Endothelial cell of hepatic sinusoid (primary cell): ENCODE measurements at regions not wholly inside any gene's neighbourhood (a gene's known extent, or its start where the extent isn't known, plus 50 kb on each side); places are given as distances from the start of the nearest gene placed in this dataset.

ENCODE experiments used
- in situ Hi-C: cut with HindIII; loops from 2 replicates; pipeline ENCODE4 v1.10.0; 2017; ENCODE audit warnings: low sequenced_read_pairs

DNA sequence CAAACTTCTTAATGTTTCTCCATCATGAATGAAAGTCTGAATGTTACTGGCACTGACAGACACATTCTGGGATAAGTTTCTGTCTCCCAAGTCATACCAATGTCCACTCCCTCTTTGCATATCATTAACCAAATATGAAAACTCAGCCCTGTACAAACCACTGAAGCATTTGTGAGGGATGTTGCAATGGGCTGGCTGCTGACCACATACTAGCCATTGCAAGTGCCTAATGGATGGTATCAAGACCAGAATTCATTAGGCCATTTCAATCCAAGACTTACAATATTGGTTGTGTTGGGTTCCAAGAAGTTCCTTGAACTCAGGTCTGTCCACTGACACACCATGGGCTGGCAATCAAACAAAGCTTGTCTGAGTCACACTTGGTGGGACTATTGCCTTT lies 73.8 kb downstream of the CBLN2 start:
- in situ Hi-C loops: no loop called here

DNA sequence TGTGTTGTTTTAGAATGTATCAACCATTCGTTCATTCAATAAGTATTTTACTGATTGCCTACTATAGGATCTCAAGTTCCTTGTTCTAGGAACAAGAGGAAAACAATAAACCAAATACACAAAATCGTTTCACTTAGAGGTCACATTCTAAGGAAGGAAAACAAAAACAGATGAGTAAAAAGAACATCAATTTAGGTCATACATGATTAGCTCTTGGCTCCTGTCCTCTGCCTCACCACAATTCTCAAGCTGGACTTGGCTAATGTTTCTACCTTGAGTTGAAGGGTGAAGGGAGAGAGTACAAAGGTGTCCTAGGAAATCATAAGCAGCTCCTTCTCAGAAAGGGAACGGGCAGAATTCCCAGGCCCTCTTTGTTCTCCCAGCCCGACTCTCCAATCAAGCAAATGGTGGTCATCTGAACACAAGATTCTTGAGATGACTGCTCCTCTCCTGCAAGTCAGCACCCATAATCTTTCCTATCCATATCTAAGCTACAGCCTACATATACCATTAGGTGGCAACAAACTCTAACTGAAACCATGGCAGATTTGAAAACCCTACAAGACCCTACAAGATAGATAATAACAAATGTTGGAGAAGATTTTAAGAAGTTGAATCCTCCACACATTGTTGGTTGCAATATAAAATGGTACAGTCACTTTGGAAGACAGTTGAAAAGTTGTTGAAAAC lies 76.0 kb downstream of the CBLN2 start:
- in situ Hi-C loops: no loop called here

DNA sequence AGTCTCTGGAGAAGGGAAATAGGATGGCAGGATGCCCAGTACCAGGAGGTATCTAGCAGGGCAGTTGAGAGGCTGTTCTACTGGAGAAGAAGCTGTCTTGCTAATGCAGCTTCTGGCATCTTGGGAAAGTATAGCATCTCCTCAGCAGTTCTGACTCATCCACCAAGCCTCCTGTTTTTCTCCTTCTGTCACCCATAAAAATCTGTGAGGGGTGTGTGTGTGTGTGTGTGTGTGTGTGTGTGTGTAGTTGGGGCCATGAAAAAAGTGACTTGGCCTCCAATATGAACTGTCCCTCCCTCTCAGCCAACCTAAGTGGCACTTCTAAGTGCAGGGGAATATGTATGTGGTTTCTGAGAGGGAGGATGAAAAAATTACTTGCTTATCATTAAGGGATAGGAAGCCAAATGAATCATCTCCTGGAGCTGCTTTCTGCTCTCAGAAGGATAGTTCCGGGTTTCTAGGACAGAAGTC lies 83.9 kb downstream of the CBLN2 start:
- in situ Hi-C loops: no loop called here

DNA sequence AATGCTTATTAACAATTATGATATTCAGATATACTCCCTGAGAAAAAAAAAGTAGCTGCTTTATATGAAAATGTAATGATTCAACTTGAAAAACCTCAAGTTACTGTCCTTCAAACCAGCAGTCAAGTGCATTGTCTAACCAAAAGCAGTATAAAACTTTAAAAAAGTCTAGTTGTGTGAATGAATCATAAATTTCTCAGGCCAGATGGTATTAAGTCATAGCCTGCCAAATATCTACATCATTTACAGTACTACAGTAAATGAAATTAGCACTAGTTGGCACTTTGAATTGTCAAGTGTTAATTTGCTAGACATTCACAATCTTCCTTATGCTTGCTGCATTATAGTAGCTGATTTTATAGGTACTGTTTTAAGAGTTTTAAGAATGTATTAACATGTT lies 85.9 kb downstream of the CBLN2 start:
- in situ Hi-C loops: no loop called here

DNA sequence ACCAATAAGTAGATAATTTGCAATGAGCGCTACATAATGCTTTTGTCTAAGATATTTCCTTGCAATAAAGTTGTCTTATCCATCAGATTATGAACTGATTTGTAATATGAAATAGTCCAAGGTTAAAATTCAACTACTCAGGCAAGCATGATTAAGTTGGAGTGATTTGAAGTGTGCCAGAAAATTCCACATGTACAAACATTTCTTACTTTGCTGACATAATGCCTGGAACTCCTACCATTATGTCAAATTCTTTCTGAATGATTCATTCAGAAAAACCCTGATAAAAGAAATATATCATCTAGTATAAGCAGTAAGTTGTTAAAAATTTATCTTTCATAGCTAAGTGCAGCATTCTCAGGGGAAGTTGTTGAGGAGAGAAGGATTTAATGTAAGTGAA lies 87.3 kb downstream of the CBLN2 start:
- in situ Hi-C loops: no loop called here

DNA sequence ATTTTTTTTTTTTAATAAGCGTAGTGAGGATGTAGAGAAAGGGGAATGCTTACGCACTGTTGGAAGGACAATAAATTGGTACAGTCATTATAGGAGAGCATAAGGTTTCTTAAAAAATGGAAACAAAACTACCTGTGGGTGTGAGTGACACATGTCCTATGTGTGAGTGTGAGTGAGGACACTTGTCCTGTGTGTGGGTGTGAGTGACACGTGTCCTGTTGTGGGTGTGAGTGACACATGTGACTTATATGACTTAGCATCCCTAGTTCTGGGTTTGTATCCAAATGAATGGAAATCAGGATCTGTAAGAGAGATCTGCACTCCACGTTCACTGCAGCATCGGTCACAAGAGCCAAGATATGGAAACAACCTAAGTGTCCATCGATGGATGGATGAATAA lies 91.8 kb downstream of the CBLN2 start:
- in situ Hi-C loops: no loop called here

DNA sequence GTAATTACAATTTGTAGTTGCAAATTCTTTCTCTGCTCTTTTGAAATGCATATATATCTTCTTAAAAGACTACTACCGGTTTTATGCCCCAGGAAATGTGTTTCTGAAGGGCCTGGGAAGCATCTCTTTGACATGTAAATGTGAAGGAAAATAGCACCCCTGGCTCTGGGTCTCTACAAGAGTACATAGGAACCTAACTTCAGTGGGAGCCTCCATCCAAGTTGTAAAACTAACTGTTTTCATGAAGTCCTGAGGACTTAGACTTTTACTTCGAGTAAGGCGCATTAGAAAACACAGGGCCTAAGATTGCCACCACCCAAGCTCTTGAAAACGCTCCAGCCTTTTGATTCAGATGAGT lies 99.4 kb downstream of the CBLN2 start:
- in situ Hi-C loops: no loop called here

DNA sequence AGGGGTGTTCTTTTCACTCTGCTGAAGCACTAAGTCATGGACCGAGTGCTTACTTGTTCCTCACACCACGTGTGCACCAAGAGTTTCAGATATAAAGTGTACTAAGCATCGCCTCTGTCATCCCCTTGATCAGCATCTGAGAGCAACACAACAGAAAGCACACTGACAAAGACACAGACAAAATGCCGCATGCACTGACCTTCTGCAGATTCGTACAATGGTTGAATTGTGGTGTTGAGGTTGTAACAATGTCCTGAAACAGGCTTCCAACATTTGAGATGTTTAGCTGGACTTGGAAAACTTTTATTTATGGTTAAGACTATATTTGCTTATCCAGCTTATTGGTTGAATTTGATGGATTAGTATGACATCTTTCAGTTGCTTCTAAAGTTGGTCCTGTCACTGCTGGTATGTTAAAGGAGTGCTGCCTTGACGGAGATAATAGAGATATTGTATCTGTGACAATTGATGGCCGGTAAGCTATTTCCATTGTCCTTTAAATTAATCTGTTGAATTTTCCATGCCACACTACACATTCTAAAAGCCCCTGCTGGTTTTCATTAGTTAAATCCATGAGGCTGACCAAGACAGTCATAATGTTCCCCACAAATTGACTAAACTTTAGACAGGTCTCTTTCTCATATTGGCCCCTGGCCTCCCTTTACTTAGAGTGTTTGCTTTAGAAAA lies 99.9 kb downstream of the CBLN2 start:
- in situ Hi-C loops: no loop called here

DNA sequence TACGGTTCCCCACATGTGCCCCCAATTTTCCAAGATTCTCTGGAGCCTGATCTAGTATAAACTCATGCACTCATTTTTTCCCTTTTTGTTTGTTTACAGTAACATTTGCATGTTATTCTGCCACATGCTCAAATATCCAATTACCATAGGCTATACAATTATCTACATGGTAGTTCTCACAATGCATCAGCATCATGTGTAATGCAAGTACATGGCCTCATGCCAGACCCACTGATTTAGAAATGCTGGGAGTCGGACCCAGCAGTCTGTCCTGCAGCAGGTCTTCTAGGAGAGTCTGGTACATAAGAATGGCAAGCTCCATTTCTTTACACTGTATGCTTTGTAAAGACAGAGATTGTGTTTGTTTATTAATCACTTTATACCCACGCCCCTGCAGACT lies 107.7 kb downstream of the CBLN2 start:
- in situ Hi-C loops: no loop called here

DNA sequence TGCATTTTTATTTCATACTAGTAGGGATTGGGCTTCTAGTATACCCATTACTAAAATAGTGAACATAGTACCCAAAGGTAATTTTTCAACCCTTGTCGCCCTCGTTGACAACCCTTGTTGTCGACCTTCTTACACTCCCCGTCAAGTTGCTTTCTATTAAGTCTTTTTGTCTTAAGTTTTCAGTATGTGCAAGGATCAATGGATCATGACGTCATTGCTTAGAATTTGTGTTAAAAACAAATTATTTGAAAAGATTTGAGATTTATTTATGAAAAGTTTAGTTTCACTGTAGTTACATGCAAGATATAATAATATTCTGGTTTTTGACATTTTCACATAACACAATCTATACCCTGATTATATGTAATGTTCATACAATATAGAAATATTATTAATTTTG lies 110.4 kb downstream of the CBLN2 start:
- in situ Hi-C loops: no loop called here

DNA sequence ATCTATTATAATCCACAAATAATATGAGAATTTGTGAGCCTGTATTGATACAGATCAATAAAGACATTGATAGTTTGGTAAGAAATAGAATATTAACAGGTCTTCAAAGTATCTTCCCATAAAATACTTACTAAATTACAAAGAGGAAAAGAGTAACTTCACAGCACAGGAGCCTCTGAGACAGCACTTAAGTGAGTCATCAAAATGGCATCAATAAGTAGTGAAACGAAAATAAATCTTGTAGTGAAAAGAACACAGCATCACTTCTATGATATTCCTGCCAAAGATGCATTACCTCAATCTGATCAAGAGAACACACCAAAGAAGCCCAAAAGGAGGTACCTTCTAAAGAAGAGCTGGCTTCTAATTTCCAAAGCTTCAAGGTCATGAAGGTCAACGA lies 116.4 kb downstream of the CBLN2 start:
- in situ Hi-C loops: no loop called here

DNA sequence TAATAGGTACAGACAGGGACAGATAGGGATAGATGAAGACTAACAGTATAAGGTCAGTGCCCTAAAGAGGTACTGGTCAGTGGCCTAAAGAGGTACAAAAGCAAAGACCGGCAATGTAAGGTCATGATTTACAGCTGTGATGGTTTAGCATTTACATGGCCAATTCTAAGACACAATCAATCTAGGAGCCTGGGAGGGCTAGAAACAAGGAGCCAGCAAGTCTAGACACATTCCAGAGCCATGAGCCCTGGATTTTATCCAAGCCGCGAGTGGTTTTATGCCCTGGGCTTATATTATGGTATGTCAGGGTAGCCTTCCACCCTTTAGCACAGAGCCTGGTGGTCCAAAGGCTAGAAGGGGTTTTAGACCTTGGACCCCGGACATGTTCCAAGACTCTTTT lies 124.2 kb downstream of the CBLN2 start:
- in situ Hi-C loops: no loop called here

DNA sequence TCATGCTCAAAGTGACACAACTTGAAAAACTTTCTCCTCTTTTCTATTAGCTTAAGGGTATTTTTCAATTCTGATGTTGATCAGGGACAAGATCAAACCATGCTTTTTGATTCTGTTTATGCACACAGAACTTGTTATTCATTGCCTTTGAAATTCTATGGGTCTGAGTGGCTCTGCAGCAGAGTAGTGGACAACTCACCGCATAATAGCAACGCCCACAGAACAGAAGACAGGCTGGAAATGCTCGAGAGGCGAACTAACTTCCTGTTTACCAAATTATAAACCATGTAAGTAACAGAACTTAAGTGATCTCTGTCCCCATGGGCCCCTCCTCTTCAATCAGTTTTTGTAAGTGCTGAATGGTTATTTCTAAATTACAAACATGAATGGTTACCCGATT lies 131.2 kb downstream of the CBLN2 start:
- in situ Hi-C loops: no loop called here

DNA sequence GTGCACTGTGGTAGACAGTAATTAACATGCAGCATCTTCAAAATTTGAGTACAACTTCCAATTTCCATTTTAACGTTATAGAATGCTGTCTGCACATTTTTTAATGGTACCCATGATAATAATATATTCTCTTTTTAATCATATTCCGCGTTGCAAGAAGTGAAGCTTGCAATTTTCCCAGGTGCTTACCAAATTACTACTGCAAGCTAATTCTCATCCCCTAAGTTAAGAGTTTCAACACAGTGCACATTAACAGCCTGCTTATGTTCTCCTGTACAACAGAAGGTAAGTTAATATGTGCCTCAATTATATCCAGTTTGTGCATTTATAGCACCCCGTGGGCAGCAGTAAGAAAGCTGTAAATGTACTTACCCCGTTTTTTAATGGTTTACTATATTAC lies 132.9 kb downstream of the CBLN2 start:
- in situ Hi-C loops: no loop called here

DNA sequence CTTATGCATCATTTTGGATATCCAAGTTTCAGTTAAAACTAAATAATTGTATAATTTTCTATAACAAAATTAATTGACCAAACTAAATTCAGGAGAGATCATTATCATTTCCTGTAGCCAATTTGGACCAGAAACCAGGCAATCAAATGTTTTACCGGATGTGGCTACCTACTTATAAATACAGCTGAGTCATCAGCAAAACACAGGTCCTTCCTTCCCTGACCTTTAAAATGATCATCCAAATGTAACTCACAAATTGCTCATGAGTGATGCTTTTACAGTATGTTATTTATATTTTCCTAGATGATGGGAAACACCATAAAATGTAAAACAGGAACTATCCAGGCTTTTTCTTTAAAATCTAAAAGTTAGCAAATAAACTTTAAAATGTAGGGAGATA lies 133.7 kb downstream of the CBLN2 start:
- in situ Hi-C loops: no loop called here

DNA sequence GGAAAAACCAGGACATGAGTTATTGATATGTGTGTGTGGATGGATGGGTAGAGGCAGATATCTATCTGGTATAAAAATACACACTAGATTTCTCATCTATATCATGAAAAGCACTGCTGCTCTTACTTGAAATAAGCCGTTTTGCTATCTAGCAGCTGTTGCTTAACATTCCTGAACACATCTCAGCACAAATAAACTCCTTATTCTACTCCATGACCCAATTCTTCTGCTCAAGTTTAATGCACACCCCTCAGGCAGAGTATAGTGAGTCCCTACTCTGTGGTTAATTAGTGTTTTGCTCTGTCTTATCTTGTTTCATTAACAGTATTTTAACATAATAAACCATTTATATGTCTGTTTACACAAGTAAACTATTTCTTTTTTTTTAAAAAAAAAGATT lies 134.2 kb downstream of the CBLN2 start:
- in situ Hi-C loops: no loop called here

DNA sequence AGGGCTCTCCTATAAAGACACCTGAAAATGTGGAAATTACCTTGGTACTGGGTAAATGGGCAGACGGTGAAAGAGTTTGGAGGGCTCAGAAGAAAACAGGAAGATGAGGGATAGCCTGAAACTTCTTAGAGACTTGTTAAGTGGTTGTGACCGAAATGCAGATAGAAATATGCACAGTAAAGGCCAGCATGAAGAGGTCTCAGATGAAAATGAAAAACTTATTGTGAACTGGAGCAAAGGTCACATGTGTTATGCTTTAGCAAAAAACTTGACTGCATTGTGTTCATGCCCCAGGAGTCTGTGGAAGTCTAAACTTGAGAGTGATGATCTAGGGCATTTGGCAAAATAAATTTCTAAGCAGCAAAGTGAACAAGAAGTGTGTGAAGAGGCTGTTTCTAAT lies 137.1 kb downstream of the CBLN2 start:
- in situ Hi-C loops: no loop called here

DNA sequence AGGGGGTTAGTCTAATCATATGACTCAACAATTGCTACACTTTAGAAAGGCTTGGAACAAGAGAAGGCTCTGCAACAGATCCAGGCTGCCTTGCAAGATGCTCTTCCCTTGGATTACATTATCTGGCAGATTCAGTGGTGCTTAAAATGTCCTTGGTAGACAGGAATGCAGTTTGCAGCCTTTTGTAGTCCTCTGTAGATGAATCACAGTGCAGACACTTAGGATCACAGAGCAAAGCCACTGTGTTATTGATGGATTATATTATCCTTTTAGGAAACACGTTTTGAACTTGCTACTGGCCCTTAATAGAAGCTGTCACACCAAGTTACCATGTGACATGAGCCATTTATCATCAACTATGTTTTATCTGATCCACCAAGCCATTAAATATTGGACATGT lies 152.2 kb downstream of the CBLN2 start:
- in situ Hi-C loops: no loop called here

DNA sequence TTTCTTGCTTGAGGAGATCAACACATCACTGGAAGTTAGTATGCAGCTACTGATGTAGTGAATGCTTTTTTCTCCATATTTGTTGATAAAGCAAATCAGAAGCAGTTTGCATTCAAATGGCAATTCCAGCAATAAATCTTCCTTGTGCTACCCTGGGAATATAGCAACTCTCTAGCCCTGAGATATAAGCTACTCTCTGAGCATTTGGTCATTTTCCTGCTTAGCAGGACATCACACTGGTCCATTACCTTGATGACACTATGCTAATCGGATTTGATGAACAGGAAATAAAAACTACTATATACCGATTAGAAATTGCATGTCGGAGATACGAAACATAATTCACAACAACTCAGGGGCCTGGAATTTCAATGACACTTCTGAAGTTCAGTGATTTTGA lies 152.7 kb downstream of the CBLN2 start:
- in situ Hi-C loops: no loop called here

DNA sequence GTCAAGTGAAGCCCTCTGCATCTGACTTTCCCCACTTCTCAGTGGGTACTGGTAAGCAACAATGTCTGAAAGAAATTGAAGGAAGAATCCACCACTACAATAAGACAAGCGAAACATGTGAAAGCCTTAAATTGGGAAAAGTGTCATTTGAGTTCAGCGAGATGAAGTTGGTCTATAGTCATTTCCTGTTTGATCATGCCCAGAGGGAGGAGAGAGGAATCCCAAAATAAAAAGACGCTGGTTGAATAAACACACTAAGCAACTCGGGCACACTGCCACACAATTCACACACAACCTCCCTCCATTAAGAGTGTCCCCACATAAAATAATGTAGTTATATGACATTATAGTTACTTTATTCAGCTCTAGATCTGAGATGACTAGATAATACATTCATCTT lies 166.1 kb downstream of the CBLN2 start:
- in situ Hi-C loops: no loop called here

DNA sequence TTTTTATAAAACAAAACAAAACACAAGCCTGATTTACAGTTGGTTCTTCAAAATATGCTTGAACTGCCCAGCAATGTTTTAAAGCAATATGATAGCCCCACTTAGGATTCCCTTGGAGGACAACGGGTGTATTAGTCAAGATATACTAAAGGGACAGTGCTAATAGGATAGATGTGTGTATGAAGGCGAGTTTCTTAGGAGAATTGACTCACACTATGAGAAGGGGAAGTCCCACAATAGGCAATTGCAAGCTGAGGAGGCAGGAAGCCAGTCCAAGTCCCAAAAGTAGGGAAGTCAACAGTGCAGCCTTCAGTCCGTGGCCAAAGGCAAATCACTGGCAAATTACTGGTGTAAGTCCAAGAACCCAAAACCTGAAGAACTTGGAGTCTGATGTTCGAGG lies 167.9 kb downstream of the CBLN2 start:
- in situ Hi-C loops: no loop called here

DNA sequence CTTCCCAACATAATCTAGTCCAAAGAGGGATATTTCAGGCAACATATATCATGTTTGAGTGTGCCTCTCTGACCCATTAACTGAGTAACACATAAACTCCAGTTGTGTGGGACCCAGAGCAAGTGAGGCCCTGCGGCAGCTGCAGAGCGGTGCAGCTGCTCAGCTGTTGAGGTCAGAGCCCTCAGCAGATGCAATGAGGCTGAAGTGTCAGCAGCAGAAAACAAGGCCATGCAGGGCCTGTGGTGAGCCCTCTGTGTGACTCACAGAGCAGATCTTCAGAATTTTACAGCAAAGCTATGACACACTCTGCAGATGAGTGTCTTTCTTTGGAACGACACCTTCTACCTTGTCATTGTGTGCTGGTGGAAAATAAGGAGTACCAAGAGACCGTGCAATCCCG lies 168.5 kb downstream of the CBLN2 start:
- in situ Hi-C loops: no loop called here

DNA sequence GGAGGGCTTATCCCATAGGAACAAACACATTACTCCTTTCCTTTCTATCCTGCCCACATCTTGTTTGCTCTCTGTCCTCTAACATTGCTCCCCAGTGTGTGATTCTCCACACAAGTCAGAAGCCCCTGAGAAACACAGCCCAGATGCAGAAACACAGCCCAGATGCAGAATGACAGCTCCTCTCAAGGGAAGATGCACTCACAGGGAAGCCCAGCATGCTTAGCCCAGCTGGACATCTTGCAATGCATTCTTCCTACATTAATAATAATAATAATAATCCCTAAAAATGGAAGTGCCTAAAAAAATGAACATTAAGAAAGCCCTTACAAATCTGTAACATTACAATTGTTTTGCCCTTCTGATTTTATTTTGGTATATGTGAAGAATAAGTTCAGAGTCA lies 172.1 kb downstream of the CBLN2 start:
- in situ Hi-C loops: no loop called here
